Left hindlimb (tissue), 1 donor: ENCODE measurements at regions not wholly inside any gene's neighbourhood (a gene's known extent, or its start where the extent isn't known, plus 50 kb on each side); places are given as distances from the start of the nearest gene placed in this dataset.

Source experiments
- DNase-seq: peaks from one replicate; pipeline ENCODE4 v3.0.0-alpha.2; 2018

- no peak for DNase-seq
Observed at GRCh38 chrX:10048076-10048475, 80.9 kb downstream of the CLDN34 start.

GRCh38 chrX:10048707-10049106 is 81.5 kb downstream of the CLDN34 start:
- no peak for DNase-seq

GRCh38 chrX:10049236-10049635 is 82.1 kb downstream of the CLDN34 start:
- no peak for DNase-seq

GRCh38 chrX:10050481-10050880 is 83.3 kb downstream of the CLDN34 start:
- peak; percentile 37 for DNase-seq

GRCh38 chrX:10051866-10052480 is 84.8 kb downstream of the CLDN34 start:
- no peak for DNase-seq

- no peak for DNase-seq
Observed at GRCh38 chrX:10052906-10053625, 85.9 kb downstream of the CLDN34 start.

GRCh38 chrX:10054396-10054795 is 87.2 kb downstream of the CLDN34 start:
- no peak for DNase-seq

GRCh38 chrX:10055430-10055829 is 88.3 kb downstream of the CLDN34 start:
- no peak for DNase-seq

- DNase-seq = no peak
Observed at GRCh38 chrX:10062352-10062751, 94.4 kb upstream of the CLCN4 start.

GRCh38 chrX:10062980-10063379 is 93.8 kb upstream of the CLCN4 start:
- no peak for DNase-seq

- DNase-seq = no peak
Observed at GRCh38 chrX:10064736-10065135, 92.0 kb upstream of the CLCN4 start.

GRCh38 chrX:10070714-10071436 is 85.9 kb upstream of the CLCN4 start:
- DNase-seq = no peak

- DNase-seq = no peak
Observed at GRCh38 chrX:10071451-10072144, 85.2 kb upstream of the CLCN4 start.

- DNase-seq = no peak
Observed at GRCh38 chrX:10072786-10073568, 83.8 kb upstream of the CLCN4 start.

GRCh38 chrX:10073671-10074070 is 83.1 kb upstream of the CLCN4 start:
- DNase-seq = no peak

- DNase-seq = no peak
Observed at GRCh38 chrX:10074241-10074941, 82.4 kb upstream of the CLCN4 start.

- DNase-seq = no peak
Observed at GRCh38 chrX:10076765-10077164, 80.0 kb upstream of the CLCN4 start.

GRCh38 chrX:10077425-10078188 is 79.2 kb upstream of the CLCN4 start:
- DNase-seq = no peak

GRCh38 chrX:10078266-10078665 is 78.5 kb upstream of the CLCN4 start:
- no peak for DNase-seq

- no peak for DNase-seq
Observed at GRCh38 chrX:10079231-10079630, 77.5 kb upstream of the CLCN4 start.

- DNase-seq = no peak
Observed at GRCh38 chrX:10083809-10084208, 73.0 kb upstream of the CLCN4 start.
